ENCODE measurements at regions not wholly inside any gene's neighbourhood (a gene's known extent, or its start where the extent isn't known, plus 50 kb on each side); places are given as distances from the start of the nearest gene placed in this dataset.
"Not testable (repeated sequence)": the region's sequence is repeated elsewhere in the genome, so short reads cannot be mapped to it uniquely, and the experiment has no call there.

GRCh38 chr7:142503949-142504348, 245.3 kb upstream of the PRSS1 start:
- not testable (repeated sequence) for TF ChIP-seq YY1 (IDR thresholded peaks at IDR 0.05; ENCODE audit: insufficient read depth, insufficient read length); ZNF274 (IDR thresholded peaks at IDR 0.05; ENCODE audit: low read depth, low read length)
